Heart right ventricle (tissue), 16 donors: ENCODE measurements at regions not wholly inside any gene's neighbourhood (a gene's known extent, or its start where the extent isn't known, plus 50 kb on each side); places are given as distances from the start of the nearest gene placed in this dataset.

Experiments used
- ATAC-seq, 8 donors: fragments of 200-7000 bp; cut with Tn5 transposase; one replicate each; pipeline ENCODE4 v1.9.1; 2020; ENCODE audit warnings: mild to moderate bottlenecking in 8 of 8, moderate library complexity in 8 of 8, moderate number of reproducible peaks in 1 of 8
- DNase-seq, 2 donors: peaks; one replicate each; pipeline ENCODE4 v3.0.0-alpha.2; 2020
- H3K27ac ChIP-seq, 10 donors: fragments of 200-600 bp; sonication (generic) in 2 of 10; one replicate each; pipeline versions ENCODE4 v1.5.0 to v1.8.0; 2020 to 2022; ENCODE audit warnings: mild to moderate bottlenecking in 3 of 10
- H3K27me3 ChIP-seq, 7 donors: fragments of 200-600 bp; one replicate each; pipeline ENCODE4 v1.8.0; 2021 to 2022; ENCODE audit warnings: mild to moderate bottlenecking in 2 of 7
- H3K36me3 ChIP-seq, 9 donors: fragments of 200-600 bp; sonication (generic) in 1 of 9; one replicate each; pipeline versions ENCODE4 v1.5.0 to v1.8.0; 2020 to 2022; ENCODE audit warnings: mild to moderate bottlenecking in 2 of 9
- H3K4me1 ChIP-seq, 9 donors: fragments of 200-600 bp; sonication (generic) in 1 of 9; one replicate each; pipeline versions ENCODE4 v1.5.0 to v1.8.0; 2020 to 2022; ENCODE audit warnings: mild to moderate bottlenecking in 4 of 9
- H3K4me3 ChIP-seq, 10 donors: fragments of 200-600 bp; sonication (generic) in 2 of 10; one replicate each; pipeline versions ENCODE4 v1.5.0 to v1.8.0; 2020 to 2022; ENCODE audit warnings: mild to moderate bottlenecking in 7 of 10, moderate library complexity in 2 of 10
- H3K9me3 ChIP-seq, 11 donors: fragments of 200-600 bp in 10 of 11; sonication (generic) in 2 of 11; one replicate each; pipeline versions ENCODE4 v1.5.0 to v1.8.0; 2013 to 2022; ENCODE audit warnings: mild to moderate bottlenecking in 2 of 11, control low read depth in 1 of 11, moderate library complexity in 1 of 11
- WGBS, 2 donors: extraction: QIAGEN DNeasy Blood & Tissue Kit; methylation state at CpG; one replicate each; pipeline ENCODE4 v1.1.7; 2013; ENCODE audit warnings: inconsistent platforms in 1 of 2; 5-methylcytosine and 5-hydroxymethylcytosine counted together
- intact Hi-C, 10 donors: fragments of 100-400 bp; cut with DNase I; formaldehyde crosslinking; loops; one replicate each; pipeline versions ENCODE4 v1.11.1 to v1.14.2; 2022
- TF ChIP-seq, protein P1 (sequence below), 9 donors: fragments of 200-600 bp; sonication (generic) in 2 of 9; IDR thresholded peaks; one replicate each; pipeline versions ENCODE4 v1.5.0 to v1.8.0; 2021 to 2022; ENCODE audit warnings: antibody characterized with exemption in 9 of 9, mild to moderate bottlenecking in 5 of 9, moderate library complexity in 1 of 9
- donor health status: Arrhythmogenic right ventricular cardiomyopathy.
- donor health status: ischemic (EF 13 %, LVEDD 7.1; RV severe dilation, severe dysfunction).
- donor health status: healthy with polysubstance abuse.
- donor health status: DM: no; HTN: yes; CAD: no.
- donor health status: DM: no; HTN: no; CAD: no.
- donor health status: ischemic (EF 25% LVEDD 6.9; RV normal size, moderate dysfunction).
- donor health status: ischemic (EF 25% LVEDD 5.7; RV mildly dilated, moderate dysfunction).
- donor health status: healthy.
- donor health status: DM: yes; HTN: yes; CAD: no.
- donor health status: Ischemic cardiomyopathy.
- donor health status: ischemic (EF 35%, LVEDD 5.7; RV mildly dilated, moderate dysfunction).
- donor health status: nonischemic (EF 11% LVEDD 7.7; RV severe dilation, severe dysfunction).
- donor health status: DM: yes; HTN: yes; CAD: no.
- donor health status: PGD.
- donor health status: ischemic (EF 29% LVEDD 5.4; RV normal size, mild dysfunction).
- donor health status: nonischemic (EF 23%, LVEDD 6.1; RV moderate dilation, normal function).

DNA sequence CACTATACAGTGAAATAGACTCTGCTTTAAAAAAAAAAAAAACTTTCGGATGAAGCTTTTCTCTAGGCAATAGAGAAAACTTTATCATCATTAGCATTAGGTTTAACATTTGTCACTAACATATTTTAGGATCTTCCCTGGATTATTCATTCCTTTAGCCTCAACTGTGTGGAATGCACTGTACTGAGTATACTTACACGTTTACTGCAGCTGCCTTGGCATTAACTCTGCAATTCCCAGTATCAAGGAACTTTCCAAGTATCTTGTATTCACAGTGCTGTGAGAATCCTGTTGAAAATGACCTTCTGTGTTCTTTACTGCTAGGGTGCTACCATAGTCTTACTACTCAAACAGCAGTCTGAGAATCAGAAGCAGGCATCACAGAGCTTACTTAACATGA lies 328.2 kb upstream of the COL3A1 start:
- intact Hi-C loops, result no loop called here
- Histone ChIP-seq H3K27me3 (no peaks in the 10 kb centered on the region), H3K9me3 (peaks cover 0 to 21% (median 7%) of the 10 kb centered on the region in 11 donors), H3K27ac (no peak overlapping the region), H3K36me3 (no peaks in the 10 kb centered on the region), H3K4me1 (no peaks in the 10 kb centered on the region), H3K4me3 (no peak overlapping the region)
- WGBS, 2 donors, result 46% methylated on average over 2 of the region's 2 CpGs
- ATAC-seq, result no peak
- TF ChIP-seq, protein P1, sequence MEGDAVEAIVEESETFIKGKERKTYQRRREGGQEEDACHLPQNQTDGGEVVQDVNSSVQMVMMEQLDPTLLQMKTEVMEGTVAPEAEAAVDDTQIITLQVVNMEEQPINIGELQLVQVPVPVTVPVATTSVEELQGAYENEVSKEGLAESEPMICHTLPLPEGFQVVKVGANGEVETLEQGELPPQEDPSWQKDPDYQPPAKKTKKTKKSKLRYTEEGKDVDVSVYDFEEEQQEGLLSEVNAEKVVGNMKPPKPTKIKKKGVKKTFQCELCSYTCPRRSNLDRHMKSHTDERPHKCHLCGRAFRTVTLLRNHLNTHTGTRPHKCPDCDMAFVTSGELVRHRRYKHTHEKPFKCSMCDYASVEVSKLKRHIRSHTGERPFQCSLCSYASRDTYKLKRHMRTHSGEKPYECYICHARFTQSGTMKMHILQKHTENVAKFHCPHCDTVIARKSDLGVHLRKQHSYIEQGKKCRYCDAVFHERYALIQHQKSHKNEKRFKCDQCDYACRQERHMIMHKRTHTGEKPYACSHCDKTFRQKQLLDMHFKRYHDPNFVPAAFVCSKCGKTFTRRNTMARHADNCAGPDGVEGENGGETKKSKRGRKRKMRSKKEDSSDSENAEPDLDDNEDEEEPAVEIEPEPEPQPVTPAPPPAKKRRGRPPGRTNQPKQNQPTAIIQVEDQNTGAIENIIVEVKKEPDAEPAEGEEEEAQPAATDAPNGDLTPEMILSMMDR (IDR thresholded peaks at IDR 0.05), result no peak
- no peak for DNase-seq

DNA sequence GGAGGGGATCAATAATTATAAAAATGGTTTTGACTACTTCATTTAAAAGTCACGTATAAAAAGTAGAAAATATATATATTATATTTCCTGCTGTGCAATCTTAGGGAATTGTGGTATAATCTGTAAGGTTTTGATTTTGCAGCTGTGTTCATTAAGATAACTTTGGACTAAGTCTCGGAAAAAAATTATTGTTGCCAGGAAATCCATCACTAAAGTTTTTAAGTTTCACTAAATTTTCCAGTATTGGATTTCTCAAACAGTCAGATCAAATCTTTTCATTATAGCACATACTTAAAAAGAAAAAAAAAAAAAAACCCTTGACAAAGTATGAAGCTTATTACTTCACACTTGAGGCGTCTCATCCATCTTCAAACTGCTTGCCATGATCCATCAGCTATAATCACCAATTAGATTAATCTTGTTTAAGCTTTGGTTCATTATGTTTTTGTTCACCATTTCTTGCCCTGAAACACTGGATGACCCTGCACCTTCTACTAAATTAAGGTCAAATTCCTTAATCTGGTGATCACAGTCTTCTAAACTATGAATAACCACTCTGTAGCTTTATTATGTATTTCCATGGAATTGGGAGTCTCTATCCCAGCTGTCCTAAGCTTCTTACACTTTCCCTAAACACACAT lies 326.6 kb upstream of the COL3A1 start:
- Histone ChIP-seq H3K36me3 (no peaks in the 10 kb centered on the region), H3K4me3 (no peak overlapping the region), H3K27ac (peak overlapping the region in 1 of 10 donors; percentile 0), H3K4me1 (no peaks in the 10 kb centered on the region), H3K9me3 (peaks cover 0 to 19% (median 7%) of the 10 kb centered on the region in 11 donors), H3K27me3 (no peaks in the 10 kb centered on the region)
- no peak for DNase-seq
- no peak for ATAC-seq
- 77 to 84% methylated on average over 3 of the region's 3 CpGs for WGBS, 2 donors
- TF ChIP-seq, protein P1 (IDR thresholded peaks at IDR 0.05), result no peak
- intact Hi-C loops, result no loop called here

DNA sequence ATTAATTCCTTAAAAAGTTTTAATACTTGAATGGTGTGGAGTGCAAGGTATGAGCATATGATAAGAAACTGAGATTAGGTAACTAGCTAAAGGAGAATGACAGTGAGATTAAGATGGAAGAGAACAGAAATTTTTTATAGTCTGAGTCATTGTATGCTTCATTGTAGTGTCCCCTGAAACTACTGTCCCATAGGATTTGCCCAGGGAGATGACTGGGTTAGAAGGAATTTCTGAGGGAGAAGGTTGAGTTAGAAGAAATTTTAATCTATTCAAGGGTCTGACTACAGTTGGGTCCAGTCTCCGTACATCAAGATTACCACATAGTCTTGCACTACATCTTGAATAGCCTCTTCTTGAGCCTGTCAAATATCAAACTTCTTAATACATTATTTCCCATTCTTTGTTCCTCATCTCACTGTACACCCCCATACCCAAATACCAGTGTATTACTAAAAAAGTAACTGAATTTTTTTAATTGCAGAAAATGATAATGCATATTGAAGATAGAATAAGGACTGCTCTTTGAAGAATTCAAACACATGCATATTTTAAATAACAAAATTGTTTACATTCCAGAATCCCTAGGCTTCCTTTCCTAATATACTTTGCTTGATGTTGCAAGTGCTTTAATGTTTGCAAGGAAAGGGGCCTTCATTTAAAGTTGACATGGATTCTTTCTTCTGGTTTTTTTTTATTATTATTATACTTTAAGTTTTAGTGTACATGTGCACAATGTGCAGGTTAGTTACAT lies 314.3 kb upstream of the COL3A1 start:
- no peaks in the 10 kb centered on the region for H3K36me3 ChIP-seq
- DNase-seq (no peak), ATAC-seq (no peak)
- peaks cover 0 to 1% (median 0%) of the 10 kb centered on the region in 9 donors for H3K4me1 ChIP-seq
- no peaks in the 10 kb centered on the region for H3K9me3 ChIP-seq
- TF ChIP-seq, protein P1 (IDR thresholded peaks at IDR 0.05), result no peak
- WGBS, 2 donors, result 90% methylated on average over 1 of the region's 1 CpG
- H3K27me3 ChIP-seq, result no peaks in the 10 kb centered on the region
- no peak overlapping the region for H3K27ac ChIP-seq
- no peak overlapping the region for H3K4me3 ChIP-seq
- intact Hi-C loops, result no loop called here

DNA sequence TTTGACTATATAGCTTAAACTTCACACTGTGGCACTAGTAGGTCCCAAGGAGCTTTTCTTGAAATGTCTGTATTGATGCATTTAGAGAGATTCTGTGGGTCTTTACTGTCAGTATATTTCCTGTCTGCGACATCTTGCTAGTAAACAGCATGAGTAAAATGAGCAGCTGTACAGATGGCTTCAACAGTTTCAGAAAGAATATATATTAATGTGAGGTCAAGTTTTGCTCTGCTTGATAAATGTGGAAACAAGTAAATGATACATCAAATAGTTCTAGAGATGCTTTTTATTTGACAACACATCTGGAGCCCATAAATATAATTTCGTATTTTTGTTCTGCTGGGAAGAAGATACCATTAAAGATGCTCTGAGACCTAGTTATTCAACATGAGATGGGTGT lies 310.9 kb upstream of the COL3A1 start:
- ATAC-seq (no peak), DNase-seq (no peak)
- no peaks in the 10 kb centered on the region for H3K27me3 ChIP-seq
- 81 to 89% methylated on average over 2 of the region's 2 CpGs for WGBS, 2 donors
- TF ChIP-seq, protein P1 (IDR thresholded peaks at IDR 0.05), result no peak
- no peaks in the 10 kb centered on the region for H3K36me3 ChIP-seq
- H3K27ac ChIP-seq, result no peak overlapping the region
- no peaks in the 10 kb centered on the region for H3K9me3 ChIP-seq
- no peak overlapping the region for H3K4me3 ChIP-seq
- intact Hi-C loops, result no loop called here
- H3K4me1 ChIP-seq, result peaks cover 0 to 8% (median 0%) of the 10 kb centered on the region in 9 donors
